H1 (cell line): ENCODE measurements at regions not wholly inside any gene's neighbourhood (a gene's known extent, or its start where the extent isn't known, plus 50 kb on each side); places are given as distances from the start of the nearest gene placed in this dataset.

Experiments
- CTCF ChIA-PET: fragments of 300-600 bp; sonication (Branson Sonifier 250); formaldehyde crosslinking; loops from one replicate; lab custom pipeline; 2021; ENCODE audit not compliant: partially characterized antibody; lab: Charles Lee
- POLR2A ChIA-PET: fragments of 300-600 bp; sonication (Branson Sonifier 250); formaldehyde crosslinking; loops from one replicate; lab custom pipeline; 2021; ENCODE audit warnings: inconsistent platforms; ENCODE audit not compliant: partially characterized antibody; lab: Charles Lee
- DNase-seq, 2 experiments: peaks; one replicate each; pipeline versions ENCODE4 v3.0.0 to v3.0.0-alpha.2; 2010 to 2022; ENCODE audit warnings: low spot score in 2 of 2, low read depth in 1 of 2, mixed read lengths in 1 of 2
- FAIRE-seq: peaks from 2 replicates; lab custom pipeline; 2011; peaks lifted over from hg19 to GRCh38; lab: Jason Lieb, UNC
- H2AFZ ChIP-seq: 2 replicates; pipeline ENCODE4 v1.8.1; 2012; ENCODE audit warnings: low read length, inconsistent platforms
- H2AK5ac ChIP-seq: 2 replicates; pipeline ENCODE4 v1.6.1; 2013; ENCODE audit warnings: low read depth, low read length
- H2BK120ac ChIP-seq: replicated peaks from 2 replicates; pipeline ENCODE3; 2013; ENCODE audit warnings: low read depth, low read length, inconsistent platforms
- H2BK12ac ChIP-seq: 2 replicates; pipeline ENCODE4 v1.6.1; 2013; ENCODE audit warnings: low read depth, low read length
- H2BK15ac ChIP-seq: 2 replicates; pipeline ENCODE4 v1.6.1; 2013; ENCODE audit warnings: low read length
- H2BK20ac ChIP-seq: 2 replicates; pipeline ENCODE4 v1.6.1; 2013; ENCODE audit warnings: low read length
- H2BK5ac ChIP-seq: 2 replicates; pipeline ENCODE4 v1.6.1; 2013; ENCODE audit warnings: low read depth, low read length
- H3K14ac ChIP-seq: 2 replicates; pipeline ENCODE4 v1.6.1; 2013; ENCODE audit warnings: inconsistent platforms; ENCODE audit not compliant: insufficient read length
- H3K18ac ChIP-seq: 2 replicates; pipeline ENCODE4 v1.6.1; 2013; ENCODE audit warnings: low read length; ENCODE audit errors: extremely low read depth
- H3K23ac ChIP-seq: 2 replicates; pipeline ENCODE4 v1.6.1; 2013; ENCODE audit warnings: inconsistent platforms; ENCODE audit not compliant: insufficient read length
- H3K23me2 ChIP-seq: 2 replicates; pipeline ENCODE4 v1.6.1; 2013; ENCODE audit warnings: low read depth, low read length
- H3K27ac ChIP-seq: 2 replicates; pipeline ENCODE4 v1.6.1; 2011; ENCODE audit warnings: low read depth, low read length, inconsistent platforms
- H3K27me3 ChIP-seq, 4 experiments: replicated peaks in 1 of 4; 1 replicate in 1 of 4; 2 replicates in 3 of 4; pipeline versions ENCODE4 v1.6.1 to v1.8.1; 2011 to 2013; ENCODE audit warnings: low read length in 3 of 4, mild to moderate bottlenecking in 3 of 4, inconsistent platforms in 2 of 4, mixed read lengths in 2 of 4, moderate library complexity in 1 of 4; ENCODE audit not compliant: control insufficient read depth in 3 of 4, insufficient read depth in 3 of 4; ENCODE audit errors: extremely low read depth in 1 of 4
- H3K36me3 ChIP-seq, 4 experiments: 2 replicates each; pipeline versions ENCODE4 v1.6.1 to v1.8.1; 2011 to 2013; ENCODE audit warnings: mild to moderate bottlenecking in 4 of 4, low read length in 3 of 4, moderate library complexity in 2 of 4, control low read depth in 1 of 4, inconsistent platforms in 1 of 4; ENCODE audit not compliant: insufficient read depth in 4 of 4, control insufficient read depth in 2 of 4
- H3K4ac ChIP-seq: replicated peaks from 2 replicates; pipeline ENCODE3; 2013; ENCODE audit warnings: low read length, low read depth, mixed read lengths, inconsistent platforms; ENCODE audit not compliant: insufficient read length
- H3K4me1 ChIP-seq, 4 experiments: replicated peaks in 1 of 4; 1 replicate in 1 of 4; 2 replicates in 3 of 4; pipeline versions ENCODE4 v1.6.1 to v1.8.1; 2011 to 2013; ENCODE audit warnings: low read length in 3 of 4, inconsistent platforms in 2 of 4, mixed read lengths in 1 of 4; ENCODE audit not compliant: insufficient read depth in 4 of 4, control insufficient read depth in 3 of 4
- H3K4me2 ChIP-seq, 2 experiments: 2 replicates each; pipeline versions ENCODE4 v1.6.1 to v1.8.1; 2011 to 2013; ENCODE audit warnings: low read depth in 2 of 2, low read length in 2 of 2, control low read depth in 1 of 2, inconsistent platforms in 1 of 2, mild to moderate bottlenecking in 1 of 2; ENCODE audit not compliant: insufficient read depth in 1 of 2
- H3K4me3 ChIP-seq, 4 experiments: fragments of 200-600, 300-600 bp in 1 of 4; sonication (generic), shearing (Covaris generic), sonication (Bioruptor Twin) in 1 of 4; 2 replicates each; pipeline versions ENCODE4 v1.5.1 to v1.8.1; 2011 to 2016; ENCODE audit warnings: low read length in 4 of 4, low read depth in 3 of 4, control low read depth in 2 of 4, inconsistent platforms in 2 of 4, mild to moderate bottlenecking in 2 of 4, mixed read lengths in 1 of 4, moderate library complexity in 1 of 4; ENCODE audit not compliant: insufficient read depth in 2 of 4; ENCODE audit errors: extremely low read depth in 1 of 4
- H3K56ac ChIP-seq: replicated peaks from 2 replicates; pipeline ENCODE3; 2013; ENCODE audit warnings: low read depth, mild to moderate bottlenecking, mixed read lengths, low read length, inconsistent platforms; ENCODE audit not compliant: insufficient read length
- H3K79me1 ChIP-seq: 2 replicates; pipeline ENCODE4 v1.6.1; 2013; ENCODE audit warnings: low read depth, low read length, control low read depth
- H3K79me2 ChIP-seq, 2 experiments: 2 replicates each; pipeline versions ENCODE4 v1.6.1 to v1.8.1; 2012 to 2013; ENCODE audit warnings: low read length in 2 of 2, mild to moderate bottlenecking in 2 of 2, inconsistent platforms in 1 of 2; ENCODE audit not compliant: insufficient read depth in 2 of 2, control insufficient read depth in 1 of 2
- H3K9ac ChIP-seq, 4 experiments: replicated peaks in 1 of 4; 1 replicate in 1 of 4; 2 replicates in 3 of 4; pipeline versions ENCODE4 v1.6.1 to v1.8.1; 2011 to 2013; ENCODE audit warnings: low read depth in 3 of 4, low read length in 3 of 4, control low read depth in 2 of 4, mild to moderate bottlenecking in 2 of 4, moderate library complexity in 2 of 4, inconsistent platforms in 1 of 4; ENCODE audit errors: extremely low read depth in 1 of 4
- H3K9me3 ChIP-seq, 2 experiments: 2 replicates each; pipeline versions ENCODE4 v1.6.1 to v1.8.1; 2012 to 2013; ENCODE audit warnings: mild to moderate bottlenecking in 2 of 2, moderate library complexity in 2 of 2, control low read depth in 1 of 2, inconsistent platforms in 1 of 2, low read depth in 1 of 2, low read length in 1 of 2, mixed read lengths in 1 of 2; ENCODE audit not compliant: insufficient read depth in 2 of 2
- H4K20me1 ChIP-seq, 2 experiments: replicated peaks in 1 of 2; 2 replicates each; pipeline versions ENCODE3 to v1.8.1; 2011 to 2013; ENCODE audit warnings: inconsistent platforms in 2 of 2, low read length in 2 of 2, mild to moderate bottlenecking in 1 of 2; ENCODE audit not compliant: insufficient read depth in 2 of 2, control insufficient read depth in 1 of 2
- H4K5ac ChIP-seq: 2 replicates; pipeline ENCODE4 v1.6.1; 2013; ENCODE audit warnings: low read length, low read depth, mixed read lengths, inconsistent platforms; ENCODE audit not compliant: insufficient read length
- H4K8ac ChIP-seq: 2 replicates; pipeline ENCODE4 v1.8.0; 2013; ENCODE audit warnings: mild to moderate bottlenecking, moderate library complexity, low read length, inconsistent platforms; ENCODE audit not compliant: insufficient read depth; ENCODE audit errors: extremely low read depth
- H4K91ac ChIP-seq: replicated peaks from 2 replicates; pipeline ENCODE3; 2013; ENCODE audit warnings: low read length, mixed read lengths, inconsistent platforms; ENCODE audit not compliant: insufficient read length
- BCL11A ChIP-seq, 2 experiments: IDR thresholded peaks; one replicate each; pipeline ENCODE4 v1.6.1; 2011; ENCODE audit warnings: low read depth in 2 of 2, low read length in 2 of 2, mild to moderate bottlenecking in 2 of 2
- CBX8 ChIP-seq: fragments of 300-800, 300-1000 bp; sonication (generic); IDR thresholded peaks from 2 replicates; pipeline ENCODE4 v1.7.1; 2016; ENCODE audit warnings: low read depth, low read length, borderline replicate concordance
- CHD1 ChIP-seq: IDR thresholded peaks from 2 replicates; pipeline ENCODE4 v1.6.1; 2012; ENCODE audit warnings: low read depth, low read length, improper control_type of control experiment
- FOSL1 ChIP-seq: IDR thresholded peaks from 2 replicates; pipeline ENCODE4 v1.6.1; 2011; ENCODE audit warnings: mild to moderate bottlenecking, low read depth, low read length, moderate library complexity; ENCODE audit not compliant: insufficient read depth
- JUN ChIP-seq: IDR thresholded peaks from 2 replicates; pipeline ENCODE4 v1.6.1; 2011; ENCODE audit warnings: low read depth, mild to moderate bottlenecking, improper control_type of control experiment, low read length
- JUND ChIP-seq: IDR thresholded peaks from 2 replicates; pipeline ENCODE4 v1.6.1; 2011; ENCODE audit warnings: mild to moderate bottlenecking, improper control_type of control experiment, low read length
- NRF1 ChIP-seq: IDR thresholded peaks from 2 replicates; pipeline ENCODE4 v1.6.1; 2011; ENCODE audit warnings: mild to moderate bottlenecking, low read depth, low read length, improper control_type of control experiment
- RBBP5 ChIP-seq: IDR thresholded peaks from 2 replicates; pipeline ENCODE4 v1.7.1; 2012; ENCODE audit warnings: low read depth, mild to moderate bottlenecking, inconsistent platforms, low read length, moderate library complexity, borderline replicate concordance
- RNF2 ChIP-seq: fragments of 200-900, 300-1000 bp; sonication (generic); IDR thresholded peaks from 2 replicates; pipeline ENCODE4 v1.7.1; 2016; ENCODE audit warnings: borderline replicate concordance, low read depth, mild to moderate bottlenecking, antibody characterized with exemption, low read length; ENCODE audit not compliant: poor library complexity, severe bottlenecking; ENCODE audit errors: missing control alignments
- SIRT6 ChIP-seq: IDR thresholded peaks from one replicate; pipeline ENCODE4 v1.7.1; 2012; ENCODE audit warnings: low read length, inconsistent platforms
- SP1 ChIP-seq: IDR thresholded peaks from 2 replicates; pipeline ENCODE4 v1.6.1; 2011; ENCODE audit warnings: low read depth, low read length
- SRF ChIP-seq: IDR thresholded peaks from 2 replicates; pipeline ENCODE4 v1.6.1; 2011; ENCODE audit warnings: mild to moderate bottlenecking, low read depth, low read length, moderate library complexity
- SUZ12 ChIP-seq: fragments of 200-600 bp; sonication (generic); IDR thresholded peaks from 2 replicates; pipeline ENCODE4 v1.6.1; 2012; ENCODE audit warnings: mild to moderate bottlenecking, inconsistent platforms, low read length, moderate library complexity, mixed read lengths
- TCF12 ChIP-seq: IDR thresholded peaks from 2 replicates; pipeline ENCODE4 v1.6.1; 2011; ENCODE audit warnings: low read depth, mild to moderate bottlenecking, low read length
- WGBS, 2 experiments: shearing (Covaris generic) in 1 of 2; methylation state at CpG; one replicate each; pipeline versions ENCODE4 v1.1.6 to v1.1.7; 2013 to 2015; ENCODE audit warnings: low lambda C conversion rate in 2 of 2, mixed read lengths in 2 of 2, inconsistent platforms in 1 of 2, low coverage in 1 of 2, missing lambda C conversion rate in 1 of 2; ENCODE audit not compliant: insufficient replicate concordance in 2 of 2, insufficient coverage in 1 of 2, insufficient read length in 1 of 2; ENCODE audit errors: extremely low coverage in 1 of 2, missing lambda C conversion rate in 1 of 2; 5-methylcytosine and 5-hydroxymethylcytosine counted together

- TF ChIP-seq JUN = no peak
- no peak for TF ChIP-seq SUZ12
- TF ChIP-seq TCF12 = no peak
- TF ChIP-seq NRF1 = no peak
- TF ChIP-seq CHD1 = no peak
- no peak for TF ChIP-seq RNF2
- TF ChIP-seq SIRT6 = no peak
- no peak for TF ChIP-seq CBX8
- TF ChIP-seq FOSL1 = no peak
- no peak for TF ChIP-seq SP1
- TF ChIP-seq BCL11A (IDR thresholded peaks at IDR 0.05; ENCODE audit: low read depth in 2 of 2, low read length in 2 of 2) = no peak
- TF ChIP-seq SRF = no peak
- no peak for TF ChIP-seq JUND
- no peak for TF ChIP-seq RBBP5
- Histone ChIP-seq H2BK12ac (no peak overlapping the region), H3K4me3 (no peak overlapping the region), H4K20me1 (no peaks in the 10 kb centered on the region), H2AFZ (no peak overlapping the region), H3K56ac (no peak overlapping the region), H3K23ac (no peak overlapping the region), H3K79me2 (no peaks in the 10 kb centered on the region), H4K5ac (no peak overlapping the region), H2BK20ac (no peak overlapping the region), H2BK120ac (no peak overlapping the region), H4K8ac (no peak overlapping the region), H3K4me2 (no peak overlapping the region), H3K27ac (no peak overlapping the region), H3K18ac (no peak overlapping the region), H3K36me3 (no peaks in the 10 kb centered on the region), H3K9me3 (no peaks in the 10 kb centered on the region), H2BK5ac (no peak overlapping the region), H3K27me3 (no peaks in the 10 kb centered on the region), H3K4ac (no peak overlapping the region), H3K79me1 (no peaks in the 10 kb centered on the region), H3K23me2 (no peaks in the 10 kb centered on the region), H4K91ac (no peak overlapping the region), H2BK15ac (no peak overlapping the region), H2AK5ac (no peak overlapping the region), H3K14ac (no peak overlapping the region), H3K4me1 (no peaks in the 10 kb centered on the region), H3K9ac (no peak overlapping the region)
- FAIRE-seq (no peak), DNase-seq (no peak)
- WGBS, 2 experiments = 93% methylated on average over 3 of the region's 3 CpGs; no CpG with 5 or more reads in 1 of the 2 experiments
- POLR2A ChIA-PET = no interaction called here
- CTCF ChIA-PET = no interaction called here
These were observed 469.6 kb downstream of the DTWD2 start for GRCh38 chr5:118518720-118519119.
